ENCODE measurements at regions not wholly inside any gene's neighbourhood (a gene's known extent, or its start where the extent isn't known, plus 50 kb on each side); places are given as distances from the start of the nearest gene placed in this dataset.

GRCh38 chr20:1827974-1828785 lies 67.0 kb upstream of the SIRPA start:
- DNase-seq (ENCODE audit: low read depth, low spot score): peak; percentile 59
- Mint-ChIP-seq H3K36me3 (ENCODE audit: low read depth) (peaks cover 3% of the 10 kb centered on the region), H3K27ac (ENCODE audit: unreplicated experiment) (peak overlapping the region; percentile 91), H3K4me3 (peak overlapping the region; percentile 39), H3K4me1 (peaks cover 16% of the 10 kb centered on the region), H3K9me3 (peaks cover 4% of the 10 kb centered on the region), H3K27me3 (ENCODE audit: low read depth) (peaks cover 71% of the 10 kb centered on the region)
- TF ChIP-seq CTCF (conservative IDR thresholded peaks at IDR 0.05): no peak

- Mint-ChIP-seq H3K9me3 (peaks cover 8% of the 10 kb centered on the region), H3K4me1 (peaks cover 16% of the 10 kb centered on the region), H3K27me3 (ENCODE audit: low read depth) (peaks cover 66% of the 10 kb centered on the region), H3K27ac (ENCODE audit: unreplicated experiment) (no peak overlapping the region), H3K4me3 (no peak overlapping the region), H3K36me3 (ENCODE audit: low read depth) (peaks cover 5% of the 10 kb centered on the region)
- no peak for DNase-seq (ENCODE audit: low read depth, low spot score)
- TF ChIP-seq CTCF (conservative IDR thresholded peaks at IDR 0.05): no peak
Observed at GRCh38 chr20:1827510-1827973, 67.7 kb upstream of the SIRPA start.

- TF ChIP-seq CTCF (conservative IDR thresholded peaks at IDR 0.05): no peak
- Mint-ChIP-seq H3K4me3 (no peak overlapping the region), H3K4me1 (peaks cover 13% of the 10 kb centered on the region), H3K9me3 (peaks cover 13% of the 10 kb centered on the region), H3K27ac (ENCODE audit: unreplicated experiment) (no peak overlapping the region), H3K36me3 (ENCODE audit: low read depth) (peaks cover 11% of the 10 kb centered on the region), H3K27me3 (ENCODE audit: low read depth) (peaks cover 59% of the 10 kb centered on the region)
- DNase-seq (ENCODE audit: low read depth, low spot score): no peak
Observed at GRCh38 chr20:1825938-1826445, 69.2 kb upstream of the SIRPA start.

- H3K4me3 Mint-ChIP-seq: no peak overlapping the region
- peaks cover 56% of the 10 kb centered on the region for H3K27me3 Mint-ChIP-seq (ENCODE audit: low read depth)
- peaks cover 11% of the 10 kb centered on the region for H3K36me3 Mint-ChIP-seq (ENCODE audit: low read depth)
- H3K4me1 Mint-ChIP-seq: peaks cover 13% of the 10 kb centered on the region
- no peak for DNase-seq (ENCODE audit: low read depth, low spot score)
- H3K9me3 Mint-ChIP-seq: peaks cover 14% of the 10 kb centered on the region
- no peak for TF ChIP-seq CTCF (conservative IDR thresholded peaks at IDR 0.05)
- no peak overlapping the region for H3K27ac Mint-ChIP-seq (ENCODE audit: unreplicated experiment)
Observed at GRCh38 chr20:1825507-1825906, 69.7 kb upstream of the SIRPA start.

GRCh38 chr20:1824834-1825233 lies 70.4 kb upstream of the SIRPA start:
- H3K9me3 Mint-ChIP-seq: peaks cover 14% of the 10 kb centered on the region
- no peak for DNase-seq (ENCODE audit: low read depth, low spot score)
- no peak for TF ChIP-seq CTCF (conservative IDR thresholded peaks at IDR 0.05)

More at GRCh38 chr20:1824834-1825233, 70.4 kb upstream of the SIRPA start:
- Mint-ChIP-seq H3K27ac (ENCODE audit: unreplicated experiment) (no peak overlapping the region), H3K4me3 (no peak overlapping the region), H3K36me3 (ENCODE audit: low read depth) (peaks cover 11% of the 10 kb centered on the region), H3K4me1 (peaks cover 13% of the 10 kb centered on the region), H3K27me3 (ENCODE audit: low read depth) (peaks cover 55% of the 10 kb centered on the region)
